GM12874 (cell line): ENCODE measurements at regions not wholly inside any gene's neighbourhood (a gene's known extent, or its start where the extent isn't known, plus 50 kb on each side); places are given as distances from the start of the nearest gene placed in this dataset.

Experiments
- CTCF ChIP-seq: IDR thresholded peaks from 2 replicates; pipeline ENCODE4 v1.5.1; 2011; ENCODE audit warnings: low read depth, mild to moderate bottlenecking, control low read depth, low read length, moderate library complexity; ENCODE audit not compliant: insufficient read depth

GRCh38 chr3:155014953-155015352 is 65.2 kb upstream of the MME start:
- TF ChIP-seq CTCF, result no peak

- no peak for TF ChIP-seq CTCF
Observed at GRCh38 chr3:155013427-155013826, 66.7 kb upstream of the MME start.

- no peak for TF ChIP-seq CTCF
Observed at GRCh38 chr3:155012584-155012983, 67.5 kb upstream of the MME start.

GRCh38 chr3:155010416-155010815 is 69.7 kb upstream of the MME start:
- TF ChIP-seq CTCF, result no peak

- TF ChIP-seq CTCF, result no peak
Observed at GRCh38 chr3:155009217-155009616, 70.9 kb upstream of the MME start.

- TF ChIP-seq CTCF, result no peak
Observed at GRCh38 chr3:155007729-155008128, 72.4 kb upstream of the MME start.

- TF ChIP-seq CTCF, result no peak
Observed at GRCh38 chr3:155001289-155002010, 78.7 kb upstream of the MME start.
